WI38 (cell line): ENCODE measurements at regions not wholly inside any gene's neighbourhood (a gene's known extent, or its start where the extent isn't known, plus 50 kb on each side); places are given as distances from the start of the nearest gene placed in this dataset.
"Not testable (repeated sequence)": the region's sequence is repeated elsewhere in the genome, so short reads cannot be mapped to it uniquely, and the experiment has no call there.

Experiments
- H3K4me3 ChIP-seq: 2 replicates; pipeline ENCODE4 v1.5.1; 2011; ENCODE audit warnings: low read depth, mild to moderate bottlenecking, control low read depth, low read length
- CTCF ChIP-seq: IDR thresholded peaks from 2 replicates; pipeline ENCODE4 v1.5.1; 2012; ENCODE audit warnings: low read depth, mild to moderate bottlenecking, control low read depth, low read length

- no peak overlapping the region for H3K4me3 ChIP-seq
- no peak for TF ChIP-seq CTCF
Observed at GRCh38 chr3:15903759-15904720, 106.3 kb upstream of the ANKRD28 start.

GRCh38 chr3:15905041-15905440, 107.3 kb upstream of the ANKRD28 start:
- no peak for TF ChIP-seq CTCF
- H3K4me3 ChIP-seq: no peak overlapping the region

GRCh38 chr3:15907403-15907802, 109.6 kb upstream of the ANKRD28 start:
- not testable (repeated sequence) for H3K4me3 ChIP-seq

GRCh38 chr3:15918988-15919387, 121.2 kb upstream of the ANKRD28 start:
- no peak overlapping the region for H3K4me3 ChIP-seq
- TF ChIP-seq CTCF: no peak

- TF ChIP-seq CTCF: no peak
Observed at GRCh38 chr3:15919971-15920370, 122.2 kb upstream of the ANKRD28 start.

GRCh38 chr3:15923640-15924405, 126.0 kb upstream of the ANKRD28 start:
- no peak overlapping the region for H3K4me3 ChIP-seq
- TF ChIP-seq CTCF: no peak

More at GRCh38 chr3:15919971-15920370, 122.2 kb upstream of the ANKRD28 start:
- H3K4me3 ChIP-seq: no peak overlapping the region

- no peak overlapping the region for H3K4me3 ChIP-seq
Observed at GRCh38 chr3:15924914-15925313, 127.1 kb upstream of the ANKRD28 start.

More at GRCh38 chr3:15924914-15925313, 127.1 kb upstream of the ANKRD28 start:
- no peak for TF ChIP-seq CTCF
